ENCODE measurements at regions not wholly inside any gene's neighbourhood (a gene's known extent, or its start where the extent isn't known, plus 50 kb on each side); places are given as distances from the start of the nearest gene placed in this dataset.

DNA sequence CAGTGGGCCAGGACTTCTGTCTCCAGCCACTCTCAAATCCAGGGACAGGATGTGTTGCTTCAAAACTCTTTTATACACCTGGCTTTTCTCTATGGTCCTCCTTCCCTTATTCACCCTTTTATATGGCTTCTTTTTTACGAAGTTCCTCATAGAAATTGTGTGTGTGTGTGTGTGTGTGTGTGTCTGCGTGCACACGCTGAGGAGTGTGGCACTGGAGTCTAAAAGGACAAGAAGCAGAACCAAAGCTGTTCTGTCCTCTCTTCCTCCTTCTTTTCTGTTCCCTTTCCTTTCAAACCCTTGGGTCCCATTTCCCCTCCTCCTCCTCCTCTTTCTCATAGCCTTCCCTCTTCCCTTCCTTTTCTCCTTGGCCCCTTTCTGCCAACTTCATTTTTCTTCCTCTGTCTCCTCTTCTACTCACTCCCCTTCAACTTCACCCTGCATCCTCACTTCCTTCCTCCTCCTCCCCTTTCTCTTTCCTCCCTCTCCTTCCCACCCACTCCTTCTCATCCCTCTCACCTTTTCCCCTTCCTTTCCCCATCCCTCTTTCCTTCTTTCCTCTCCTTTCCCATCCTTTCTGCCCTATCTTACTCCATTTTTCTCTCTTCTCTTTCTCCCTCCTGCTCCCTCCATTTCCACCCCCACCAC, 360.5 kb downstream of the MID1IP1 start:
- peak; percentile 49; the same call in 1 of the 2 replicates for TF ChIP-seq PRDM1 (tag by site-specific recombination; IDR thresholded peaks at IDR 0.05)
- TF ChIP-seq EGR2 (tag by site-specific recombination; IDR thresholded peaks at IDR 0.05; ENCODE audit: low read depth), result peak; percentile 37
- peak; percentile 29 for TF ChIP-seq ZNF366 (tag by site-specific recombination; conservative IDR thresholded peaks at IDR 0.05)
- TF ChIP-seq ZNF416 (tag by site-specific recombination; IDR thresholded peaks at IDR 0.05), result no peak
- POLR2A ChIA-PET, result no interaction called here
- Histone ChIP-seq H3K4me1 (ENCODE audit: control insufficient read depth, insufficient read depth, low read length) (peaks cover 2% of the 10 kb centered on the region; the same call in 1 of the 2 replicates), H3K36me3 (ENCODE audit: control insufficient read depth in 2 of 2, insufficient read depth in 1 of 2, low read length in 2 of 2) (no peaks in the 10 kb centered on the region), H3K9me3 (ENCODE audit: control insufficient read depth, insufficient read depth, low read depth, low read length) (no peaks in the 10 kb centered on the region), H3K27ac (ENCODE audit: extremely low read depth, low read depth, low read length) (no peak overlapping the region), H3K4me3 (ENCODE audit: low read depth, low read length) (no peak overlapping the region)
- CTCF ChIA-PET, result interaction anchor here (1.0 to 2.4 kb wide), 2 partner anchors 10 to 22 kb away, joined by 3 to 12 read pairs; no protein-coding TSS in a partner anchor

- Histone ChIP-seq H3K27ac (ENCODE audit: extremely low read depth, low read depth, low read length) (no peak overlapping the region), H3K36me3 (ENCODE audit: control insufficient read depth in 2 of 2, insufficient read depth in 1 of 2, low read length in 2 of 2) (no peaks in the 10 kb centered on the region), H3K4me1 (ENCODE audit: control insufficient read depth, insufficient read depth, low read length) (peaks cover 2% of the 10 kb centered on the region; the same call in 1 of the 2 replicates), H3K4me3 (ENCODE audit: low read depth, low read length) (no peak overlapping the region), H3K9me3 (ENCODE audit: control insufficient read depth, insufficient read depth, low read depth, low read length) (no peaks in the 10 kb centered on the region)
- CTCF ChIA-PET, result interaction anchor here (1.0 to 2.1 kb wide), 2 partner anchors 10 to 22 kb away, joined by 3 to 9 read pairs; no protein-coding TSS in a partner anchor
- POLR2A ChIA-PET, result no interaction called here
- TF ChIP-seq ZFP3 (tag by site-specific recombination; IDR thresholded peaks at IDR 0.05; ENCODE audit: low read depth) (no peak), EGR2 (tag by site-specific recombination; IDR thresholded peaks at IDR 0.05; ENCODE audit: low read depth) (0 out of 2 replicates have a peak, but pooled peaks have one; percentile 0)
These were observed 361.1 kb downstream of the MID1IP1 start for GRCh38 chrX:39162322-39162735.

DNA sequence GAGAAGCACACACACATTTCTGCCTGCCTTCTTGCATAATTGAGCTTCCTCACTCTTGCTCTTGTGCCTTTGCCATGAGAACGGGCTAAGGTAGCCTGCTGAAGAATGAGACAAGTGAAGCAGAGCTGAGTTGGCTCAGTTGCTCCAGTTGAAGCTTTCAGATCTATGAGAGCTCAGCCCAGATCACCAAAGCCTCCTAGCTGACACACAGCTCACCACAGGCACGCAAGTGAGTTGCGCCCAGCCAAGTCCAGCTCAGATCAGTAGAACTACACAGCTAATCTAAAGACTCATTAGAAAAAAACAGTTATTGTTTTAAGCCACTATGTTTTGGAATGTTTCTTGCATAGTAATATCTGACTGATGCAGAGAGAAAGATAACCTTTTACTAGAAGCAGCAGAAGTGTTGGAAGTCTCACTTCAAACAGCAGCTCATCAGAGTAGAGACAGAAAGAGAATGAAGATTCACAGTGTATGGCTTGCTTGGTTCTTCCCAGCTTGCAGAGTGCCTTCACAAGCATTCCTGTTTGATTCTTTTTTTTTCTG, 362.4 kb downstream of the MID1IP1 start:
- no peak for TF ChIP-seq ZNF707 (tag by site-specific recombination; IDR thresholded peaks at IDR 0.05)
- no peak for TF ChIP-seq ELK4 (IDR thresholded peaks at IDR 0.05; ENCODE audit: borderline replicate concordance, low read depth, low read length)
- TF ChIP-seq ZNF555 (tag by site-specific recombination; conservative IDR thresholded peaks at IDR 0.05), result no peak
- no peak for TF ChIP-seq ZNF211 (tag by site-specific recombination; IDR thresholded peaks at IDR 0.05; ENCODE audit: low read depth)
- TF ChIP-seq ZNF2 (tag by site-specific recombination; IDR thresholded peaks at IDR 0.05), result no peak
- no peak for TF ChIP-seq ZNF223 (tag by site-specific recombination; IDR thresholded peaks at IDR 0.05)
- no peak for TF ChIP-seq ZNF791 (tag by site-specific recombination; IDR thresholded peaks at IDR 0.05)
- no peak for TF ChIP-seq ZNF10 (tag by site-specific recombination; IDR thresholded peaks at IDR 0.05)
- no peak for TF ChIP-seq ZNF521 (tag by site-specific recombination; IDR thresholded peaks at IDR 0.05)
- Histone ChIP-seq H3K27ac (ENCODE audit: extremely low read depth, low read depth, low read length) (no peak overlapping the region), H3K4me1 (ENCODE audit: control insufficient read depth, insufficient read depth, low read length) (peaks cover 2% of the 10 kb centered on the region; the same call in 1 of the 2 replicates), H3K4me3 (ENCODE audit: low read depth, low read length) (no peak overlapping the region), H3K9me3 (ENCODE audit: control insufficient read depth, insufficient read depth, low read depth, low read length) (no peaks in the 10 kb centered on the region), H3K36me3 (ENCODE audit: control insufficient read depth in 2 of 2, insufficient read depth in 1 of 2, low read length in 2 of 2) (no peaks in the 10 kb centered on the region)
- ChIA-PET POLR2A (no interaction called here), CTCF (interaction anchor here (0.8 to 2.1 kb wide), 3 partner anchors 11 to 481 kb away, joined by 3 to 9 read pairs (median 5); no protein-coding TSS in a partner anchor)

DNA sequence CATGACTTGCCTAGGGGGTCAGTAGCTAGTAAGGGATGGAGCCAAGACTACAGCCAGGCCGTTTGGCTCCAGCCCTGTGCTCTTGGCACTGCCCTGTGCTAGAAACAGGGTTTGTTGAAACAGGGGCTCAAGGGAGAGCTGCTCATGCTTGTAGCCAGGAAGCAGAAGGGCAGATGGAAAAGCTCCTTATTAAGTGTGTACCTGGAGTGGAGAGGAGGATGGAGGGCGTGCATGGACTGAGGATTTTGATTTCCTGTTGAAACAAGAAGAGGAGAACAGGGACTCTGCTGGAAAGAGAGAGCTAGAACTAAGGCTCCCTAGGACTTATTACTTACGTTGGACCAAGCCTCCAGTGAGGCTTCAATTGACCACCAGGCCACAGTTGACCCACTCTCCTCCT, 363.0 kb downstream of the MID1IP1 start:
- TF ChIP-seq, protein P1, sequence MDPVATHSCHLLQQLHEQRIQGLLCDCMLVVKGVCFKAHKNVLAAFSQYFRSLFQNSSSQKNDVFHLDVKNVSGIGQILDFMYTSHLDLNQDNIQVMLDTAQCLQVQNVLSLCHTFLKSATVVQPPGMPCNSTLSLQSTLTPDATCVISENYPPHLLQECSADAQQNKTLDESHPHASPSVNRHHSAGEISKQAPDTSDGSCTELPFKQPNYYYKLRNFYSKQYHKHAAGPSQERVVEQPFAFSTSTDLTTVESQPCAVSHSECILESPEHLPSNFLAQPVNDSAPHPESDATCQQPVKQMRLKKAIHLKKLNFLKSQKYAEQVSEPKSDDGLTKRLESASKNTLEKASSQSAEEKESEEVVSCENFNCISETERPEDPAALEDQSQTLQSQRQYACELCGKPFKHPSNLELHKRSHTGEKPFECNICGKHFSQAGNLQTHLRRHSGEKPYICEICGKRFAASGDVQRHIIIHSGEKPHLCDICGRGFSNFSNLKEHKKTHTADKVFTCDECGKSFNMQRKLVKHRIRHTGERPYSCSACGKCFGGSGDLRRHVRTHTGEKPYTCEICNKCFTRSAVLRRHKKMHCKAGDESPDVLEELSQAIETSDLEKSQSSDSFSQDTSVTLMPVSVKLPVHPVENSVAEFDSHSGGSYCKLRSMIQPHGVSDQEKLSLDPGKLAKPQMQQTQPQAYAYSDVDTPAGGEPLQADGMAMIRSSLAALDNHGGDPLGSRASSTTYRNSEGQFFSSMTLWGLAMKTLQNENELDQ (tag by site-specific recombination; IDR thresholded peaks at IDR 0.05; ENCODE audit: low read depth), result no peak
- Histone ChIP-seq H3K27ac (ENCODE audit: extremely low read depth, low read depth, low read length) (no peak overlapping the region), H3K4me1 (ENCODE audit: control insufficient read depth, insufficient read depth, low read length) (peaks cover 2% of the 10 kb centered on the region; the same call in 1 of the 2 replicates), H3K36me3 (ENCODE audit: control insufficient read depth in 2 of 2, insufficient read depth in 1 of 2, low read length in 2 of 2) (no peaks in the 10 kb centered on the region), H3K4me3 (ENCODE audit: low read depth, low read length) (no peak overlapping the region), H3K9me3 (ENCODE audit: control insufficient read depth, insufficient read depth, low read depth, low read length) (no peaks in the 10 kb centered on the region)
- POLR2A ChIA-PET, result no interaction called here
- CTCF ChIA-PET, result interaction anchor here (0.8 to 2.1 kb wide), 3 partner anchors 12 to 480 kb away, joined by 3 to 9 read pairs (median 5); no protein-coding TSS in a partner anchor

Data from HEK293 (cell line).